GM12872 (cell line): ENCODE measurements at regions not wholly inside any gene's neighbourhood (a gene's known extent, or its start where the extent isn't known, plus 50 kb on each side); places are given as distances from the start of the nearest gene placed in this dataset.

ENCODE experiments used
- TF ChIP-seq, protein P1 (sequence below): IDR thresholded peaks from 3 replicates; pipeline ENCODE4 v1.5.1; 2011; ENCODE audit warnings: low read depth, mild to moderate bottlenecking, low read length, moderate library complexity; ENCODE audit not compliant: insufficient read depth

GRCh38 chr1:73066866-73067265 lies 784.5 kb upstream of the NEGR1 start:
- TF ChIP-seq, protein P1, sequence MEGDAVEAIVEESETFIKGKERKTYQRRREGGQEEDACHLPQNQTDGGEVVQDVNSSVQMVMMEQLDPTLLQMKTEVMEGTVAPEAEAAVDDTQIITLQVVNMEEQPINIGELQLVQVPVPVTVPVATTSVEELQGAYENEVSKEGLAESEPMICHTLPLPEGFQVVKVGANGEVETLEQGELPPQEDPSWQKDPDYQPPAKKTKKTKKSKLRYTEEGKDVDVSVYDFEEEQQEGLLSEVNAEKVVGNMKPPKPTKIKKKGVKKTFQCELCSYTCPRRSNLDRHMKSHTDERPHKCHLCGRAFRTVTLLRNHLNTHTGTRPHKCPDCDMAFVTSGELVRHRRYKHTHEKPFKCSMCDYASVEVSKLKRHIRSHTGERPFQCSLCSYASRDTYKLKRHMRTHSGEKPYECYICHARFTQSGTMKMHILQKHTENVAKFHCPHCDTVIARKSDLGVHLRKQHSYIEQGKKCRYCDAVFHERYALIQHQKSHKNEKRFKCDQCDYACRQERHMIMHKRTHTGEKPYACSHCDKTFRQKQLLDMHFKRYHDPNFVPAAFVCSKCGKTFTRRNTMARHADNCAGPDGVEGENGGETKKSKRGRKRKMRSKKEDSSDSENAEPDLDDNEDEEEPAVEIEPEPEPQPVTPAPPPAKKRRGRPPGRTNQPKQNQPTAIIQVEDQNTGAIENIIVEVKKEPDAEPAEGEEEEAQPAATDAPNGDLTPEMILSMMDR: no peak

DNA sequence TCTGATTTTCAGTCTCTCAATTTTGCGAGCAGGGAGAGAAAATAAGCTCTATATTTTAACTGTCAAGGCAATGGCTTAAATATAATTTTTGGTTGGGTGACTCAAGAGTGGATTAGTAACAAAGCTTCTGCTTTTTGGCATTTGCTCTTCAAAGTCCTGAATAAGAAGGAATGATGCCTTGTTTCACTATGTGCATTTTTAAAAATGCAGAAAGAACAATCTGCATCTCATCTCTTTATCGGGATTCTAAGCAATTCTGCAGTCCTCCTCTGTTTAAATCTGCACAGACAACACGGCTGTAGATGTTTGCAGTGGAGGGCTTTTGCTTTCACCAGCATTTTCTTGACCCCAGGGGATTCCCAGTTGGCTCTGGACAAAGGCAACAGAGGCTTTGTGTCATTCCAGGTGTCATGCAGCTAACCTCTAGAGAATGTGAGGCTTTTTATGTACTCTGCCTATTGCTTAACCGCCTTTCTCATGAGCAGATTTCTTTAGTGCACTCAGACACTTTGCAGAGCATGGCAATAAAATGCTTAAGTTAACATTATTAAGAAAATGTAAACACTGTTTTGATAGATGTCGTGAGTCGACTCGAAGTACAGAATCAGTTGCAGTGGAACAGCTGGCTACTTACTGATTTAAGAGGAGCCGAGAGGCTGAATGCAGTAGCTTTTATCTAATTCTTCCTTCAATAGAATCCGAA lies 783.2 kb upstream of the NEGR1 start:
- TF ChIP-seq, protein P1: no peak

GRCh38 chr1:73056826-73057225 lies 774.5 kb upstream of the NEGR1 start:
- TF ChIP-seq, protein P1: no peak

DNA sequence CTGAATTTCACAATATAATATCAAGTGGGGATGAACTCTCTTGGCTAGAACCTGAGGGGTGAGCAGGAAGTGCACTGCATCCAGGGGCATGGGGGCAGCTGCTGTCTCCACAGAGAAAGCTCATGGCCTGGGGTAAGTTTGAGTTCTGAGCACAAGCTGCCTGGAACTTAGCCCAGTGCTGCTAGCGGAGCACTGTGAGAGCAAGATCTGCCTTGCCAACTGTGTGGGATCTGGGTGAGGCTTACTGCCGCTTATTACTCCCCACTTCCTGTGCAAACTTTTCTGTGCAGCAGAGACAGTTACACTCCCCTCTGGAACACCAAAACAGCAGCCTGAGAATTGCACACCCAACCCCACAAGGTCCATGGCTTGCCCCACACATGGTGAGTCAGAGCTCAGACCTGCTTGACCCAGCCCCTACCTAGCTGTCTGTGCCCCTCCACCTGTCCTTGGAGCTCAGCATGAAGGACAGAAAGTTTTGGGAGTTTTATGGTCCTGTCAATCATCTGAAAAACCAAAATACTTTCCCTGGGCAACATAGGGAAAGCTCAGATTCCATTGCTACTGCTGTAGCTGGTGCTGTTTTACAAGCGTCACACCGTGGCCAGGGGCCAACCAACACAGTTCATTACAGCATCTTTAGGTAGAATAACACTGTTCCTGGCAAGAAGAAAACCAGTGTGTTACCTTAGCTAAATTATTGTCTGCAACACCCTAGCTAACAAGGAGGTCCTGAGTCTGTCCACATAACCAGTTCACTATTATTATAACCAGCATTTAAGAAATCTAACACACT lies 762.1 kb upstream of the NEGR1 start:
- TF ChIP-seq, protein P1: no peak

- TF ChIP-seq, protein P1: no peak
Observed at GRCh38 chr1:73042403-73042802, 760.1 kb upstream of the NEGR1 start.

DNA sequence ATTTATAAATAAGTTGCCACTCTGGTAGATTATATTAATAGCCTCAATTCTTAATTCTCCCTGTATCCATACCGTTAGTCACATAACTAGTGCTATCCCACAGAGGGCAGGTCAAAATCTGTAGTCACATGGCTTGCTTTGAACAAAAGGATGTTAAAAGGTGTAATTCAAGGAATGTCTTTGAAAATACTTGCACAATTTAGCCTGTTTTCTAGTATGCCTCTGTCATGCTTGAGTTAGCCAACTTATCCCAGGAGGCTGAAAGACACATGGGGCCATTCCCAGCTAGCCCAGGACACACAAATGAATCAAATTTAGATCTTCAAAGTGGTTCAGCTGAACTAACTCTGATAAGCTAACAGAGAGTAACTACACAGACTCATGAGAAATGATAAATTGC lies 758.5 kb upstream of the NEGR1 start:
- TF ChIP-seq, protein P1: no peak

- TF ChIP-seq, protein P1: no peak
Observed at GRCh38 chr1:73034271-73034670, 751.9 kb upstream of the NEGR1 start.
